SU-DHL-6 (cell line): ENCODE measurements at regions not wholly inside any gene's neighbourhood (a gene's known extent, or its start where the extent isn't known, plus 50 kb on each side); places are given as distances from the start of the nearest gene placed in this dataset.

Source experiments
- H2AFZ ChIP-seq: fragments of 200-600 bp; sonication (generic); 2 replicates; pipeline ENCODE4 v1.6.1; 2014; ENCODE audit warnings: low read depth, mild to moderate bottlenecking, moderate library complexity, mixed read lengths, antibody characterized with exemption, low read length; ENCODE audit not compliant: severe bottlenecking
- H3F3A ChIP-seq: fragments of 200-600 bp; shearing (Covaris generic); 2 replicates; pipeline ENCODE4 v1.6.0; 2016; ENCODE audit warnings: antibody characterized with exemption, mild to moderate bottlenecking; ENCODE audit not compliant: insufficient read depth
- H3K27ac ChIP-seq: fragments of 200-600 bp; sonication (generic); 2 replicates; pipeline ENCODE4 v1.5.1; 2016; ENCODE audit warnings: low read depth, mild to moderate bottlenecking, low read length, moderate library complexity, mixed read lengths
- H3K27me3 ChIP-seq: fragments of 200-600 bp; sonication (generic), shearing (Covaris generic); 2 replicates; pipeline ENCODE4 v1.6.0; 2014; ENCODE audit warnings: mild to moderate bottlenecking, low read length
- H3K36me3 ChIP-seq: fragments of 200-600 bp; sonication (generic); 2 replicates; pipeline ENCODE4 v1.6.1; 2014; ENCODE audit warnings: mild to moderate bottlenecking, low read length, mixed read lengths
- H3K4me2 ChIP-seq: fragments of 300-600, 200-600 bp; shearing (Covaris generic), sonication (generic); 2 replicates; pipeline ENCODE4 v1.6.0; 2014; ENCODE audit warnings: low read length, low read depth, mild to moderate bottlenecking; ENCODE audit not compliant: poor library complexity, severe bottlenecking
- H3K4me3 ChIP-seq: fragments of 200-600 bp; sonication (generic); 2 replicates; pipeline ENCODE4 v1.5.1; 2014; ENCODE audit warnings: antibody characterized with exemption, low read length, mild to moderate bottlenecking, mixed read lengths; ENCODE audit not compliant: insufficient read depth, poor library complexity, severe bottlenecking
- H3K79me2 ChIP-seq: fragments of 200-600 bp; sonication (generic); 2 replicates; pipeline ENCODE4 v1.6.1; 2014; ENCODE audit warnings: mild to moderate bottlenecking, low read length, moderate library complexity; ENCODE audit not compliant: insufficient read depth
- H3K9ac ChIP-seq: fragments of 200-600 bp; sonication (generic); 2 replicates; pipeline ENCODE4 v1.7.0; 2014; ENCODE audit warnings: mild to moderate bottlenecking, low read length
- H3K9me2 ChIP-seq: fragments of 200-600 bp; sonication (generic); replicated peaks from 2 replicates; pipeline ENCODE4 v1.6.1; 2014; ENCODE audit warnings: low read length; ENCODE audit not compliant: insufficient read depth
- H3K9me3 ChIP-seq: fragments of 200-600 bp; sonication (generic); 2 replicates; pipeline ENCODE4 v1.6.1; 2014; ENCODE audit warnings: low read length, mixed read lengths; ENCODE audit not compliant: insufficient read depth
- H4K20me1 ChIP-seq: fragments of 200-600 bp; sonication (generic); 2 replicates; pipeline ENCODE4 v1.6.1; 2014; ENCODE audit warnings: low read depth, mild to moderate bottlenecking, antibody characterized with exemption, low read length, moderate library complexity, mixed read lengths
- CTCF ChIP-seq: fragments of 200-600 bp; sonication (generic); IDR thresholded peaks from one replicate; pipeline ENCODE4 v1.5.1; 2017; ENCODE audit warnings: antibody characterized with exemption, mild to moderate bottlenecking, low read length, moderate library complexity; ENCODE audit not compliant: insufficient read depth, poor library complexity, severe bottlenecking
- EZH2phosphoT487 ChIP-seq: fragments of 200-600 bp; sonication (generic), shearing (Covaris generic); conservative IDR thresholded peaks from 2 replicates; pipeline ENCODE4 v1.6.1; 2018; ENCODE audit warnings: mild to moderate bottlenecking, antibody characterized with exemption, low read length, moderate library complexity, mixed read lengths

GRCh38 chr3:40975711-40976121 is 223.6 kb upstream of the CTNNB1 start:
- H3K9me3 ChIP-seq: no peaks in the 10 kb centered on the region
- H3K27me3 ChIP-seq: no peaks in the 10 kb centered on the region
- no peak overlapping the region for H3K4me3 ChIP-seq
- no peak overlapping the region for H3K27ac ChIP-seq
- H3K9ac ChIP-seq: no peak overlapping the region
- H4K20me1 ChIP-seq: no peaks in the 10 kb centered on the region
- TF ChIP-seq EZH2phosphoT487 (no peak), CTCF (no peak)
- no peaks in the 10 kb centered on the region for H3K79me2 ChIP-seq
- H2AFZ ChIP-seq: no peak overlapping the region
- H3K4me2 ChIP-seq: no peak overlapping the region
- peaks cover 16% of the 10 kb centered on the region for H3F3A ChIP-seq
- H3K36me3 ChIP-seq: no peaks in the 10 kb centered on the region
- no peaks in the 10 kb centered on the region for H3K9me2 ChIP-seq

GRCh38 chr3:40976241-40976640 is 223.1 kb upstream of the CTNNB1 start:
- no peaks in the 10 kb centered on the region for H3K36me3 ChIP-seq
- H3K4me3 ChIP-seq: no peak overlapping the region
- no peak overlapping the region for H3K4me2 ChIP-seq
- TF ChIP-seq EZH2phosphoT487 (no peak), CTCF (no peak)
- no peak overlapping the region for H3K27ac ChIP-seq
- no peaks in the 10 kb centered on the region for H3K9me2 ChIP-seq
- no peak overlapping the region for H3K9ac ChIP-seq
- no peaks in the 10 kb centered on the region for H3K9me3 ChIP-seq
- peaks cover 14% of the 10 kb centered on the region for H3F3A ChIP-seq
- H3K27me3 ChIP-seq: no peaks in the 10 kb centered on the region
- no peak overlapping the region for H2AFZ ChIP-seq
- no peaks in the 10 kb centered on the region for H4K20me1 ChIP-seq
- no peaks in the 10 kb centered on the region for H3K79me2 ChIP-seq

- Histone ChIP-seq H2AFZ (no peak overlapping the region), H3F3A (no peaks in the 10 kb centered on the region), H4K20me1 (no peaks in the 10 kb centered on the region), H3K9ac (no peak overlapping the region), H3K4me2 (no peak overlapping the region), H3K27me3 (no peaks in the 10 kb centered on the region), H3K9me3 (no peaks in the 10 kb centered on the region), H3K27ac (no peak overlapping the region), H3K79me2 (no peaks in the 10 kb centered on the region), H3K36me3 (no peaks in the 10 kb centered on the region), H3K9me2 (no peaks in the 10 kb centered on the region), H3K4me3 (no peak overlapping the region)
- TF ChIP-seq CTCF (no peak), EZH2phosphoT487 (no peak)
Measured at GRCh38 chr3:40978442-40978841, 220.9 kb upstream of the CTNNB1 start.
